ENCODE measurements at regions not wholly inside any gene's neighbourhood (a gene's known extent, or its start where the extent isn't known, plus 50 kb on each side); places are given as distances from the start of the nearest gene placed in this dataset.
"Not testable (repeated sequence)": the region's sequence is repeated elsewhere in the genome, so short reads cannot be mapped to it uniquely, and the experiment has no call there.

GRCh38 chr5:66234241-66234640 lies 90.1 kb downstream of the SREK1 start:
- DNase-seq (ENCODE audit: low spot score), result no peak

- DNase-seq (ENCODE audit: low spot score), result no peak
These were observed 94.3 kb downstream of the SREK1 start for GRCh38 chr5:66238435-66238834.

- DNase-seq (ENCODE audit: low spot score), result no peak
These were observed 94.9 kb downstream of the SREK1 start for GRCh38 chr5:66239034-66239433.

GRCh38 chr5:66241136-66241825 lies 97.2 kb downstream of the SREK1 start:
- DNase-seq (ENCODE audit: low spot score), result no peak

- no peak for DNase-seq (ENCODE audit: low spot score)
These were observed 98.1 kb downstream of the SREK1 start for GRCh38 chr5:66242050-66242715.

GRCh38 chr5:66246608-66247007 lies 102.5 kb downstream of the SREK1 start:
- DNase-seq (ENCODE audit: low spot score), result no peak

- no peak for DNase-seq (ENCODE audit: low spot score)
These were observed 103.3 kb downstream of the SREK1 start for GRCh38 chr5:66247176-66247960.

GRCh38 chr5:66248874-66249273 lies 104.8 kb downstream of the SREK1 start:
- no peak for DNase-seq (ENCODE audit: low spot score)

GRCh38 chr5:66249920-66250319 lies 105.8 kb downstream of the SREK1 start:
- no peak for DNase-seq (ENCODE audit: low spot score)

GRCh38 chr5:66252849-66253248 lies 108.7 kb downstream of the SREK1 start:
- no peak for DNase-seq (ENCODE audit: low spot score)

GRCh38 chr5:66255714-66256113 lies 111.6 kb downstream of the SREK1 start:
- DNase-seq (ENCODE audit: low spot score), result no peak

- no peak for DNase-seq (ENCODE audit: low spot score)
These were observed 129.0 kb downstream of the SREK1 start for GRCh38 chr5:66273121-66273520.

GRCh38 chr5:66276986-66277385 lies 132.9 kb downstream of the SREK1 start:
- DNase-seq (ENCODE audit: low spot score), result no peak

GRCh38 chr5:66277981-66278380 lies 133.9 kb downstream of the SREK1 start:
- no peak for DNase-seq (ENCODE audit: low spot score)

GRCh38 chr5:66281294-66281693 lies 137.2 kb downstream of the SREK1 start:
- no peak for DNase-seq (ENCODE audit: low spot score)

- no peak for DNase-seq (ENCODE audit: low spot score)
These were observed 140.7 kb downstream of the SREK1 start for GRCh38 chr5:66284588-66285342.

- DNase-seq (ENCODE audit: low spot score), result no peak
These were observed 141.3 kb downstream of the SREK1 start for GRCh38 chr5:66285343-66285922.

- no peak for DNase-seq (ENCODE audit: low spot score)
These were observed 147.7 kb downstream of the SREK1 start for GRCh38 chr5:66291771-66292170.

- not testable (repeated sequence) for DNase-seq (ENCODE audit: low spot score)
These were observed 149.8 kb downstream of the SREK1 start for GRCh38 chr5:66293851-66294250.

GRCh38 chr5:66299463-66299862 lies 155.4 kb downstream of the SREK1 start:
- DNase-seq (ENCODE audit: low spot score), result no peak

- DNase-seq (ENCODE audit: low spot score), result no peak
These were observed 158.2 kb downstream of the SREK1 start for GRCh38 chr5:66302344-66302743.
